ENCODE measurements at regions not wholly inside any gene's neighbourhood (a gene's known extent, or its start where the extent isn't known, plus 50 kb on each side); places are given as distances from the start of the nearest gene placed in this dataset.

DNA sequence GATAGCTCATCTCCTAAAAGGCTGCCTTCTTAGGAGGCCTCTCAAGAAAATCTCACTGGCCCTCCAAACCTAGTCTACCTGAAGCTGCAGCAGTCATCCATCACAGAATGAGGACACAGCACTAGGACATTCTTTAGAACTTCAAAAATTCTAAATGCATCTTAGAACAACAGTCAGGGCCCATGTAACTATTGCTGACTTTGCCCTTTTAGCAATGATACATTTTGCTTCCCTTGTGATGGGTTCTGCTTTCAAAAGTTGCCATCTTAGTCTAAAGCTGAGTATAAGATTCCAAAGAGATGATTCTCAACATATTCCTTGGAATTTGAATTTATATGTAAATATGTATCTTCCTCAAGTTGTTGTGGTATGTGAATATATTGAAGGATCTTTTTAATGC lies 793.0 kb downstream of the RAB28 start:
- Histone ChIP-seq H2BK20ac (ENCODE audit: low read length) (no peak overlapping the region), H3K79me2 (ENCODE audit: control insufficient read depth in 1 of 2, insufficient read depth in 2 of 2, low read length in 2 of 2) (no peaks in the 10 kb centered on the region), H3K9me3 (ENCODE audit: insufficient read depth in 2 of 2, low read depth in 1 of 2, low read length in 1 of 2) (no peaks in the 10 kb centered on the region), H3K4ac (replicated peaks; ENCODE audit: insufficient read length, low read depth, low read length) (no peak overlapping the region), H3K36me3 (ENCODE audit: control insufficient read depth in 2 of 4, insufficient read depth in 4 of 4, low read length in 3 of 4) (no peaks in the 10 kb centered on the region), H2AFZ (ENCODE audit: low read length) (no peak overlapping the region), H2BK120ac (replicated peaks; ENCODE audit: low read depth, low read length) (no peak overlapping the region), H3K79me1 (ENCODE audit: low read depth, low read length) (no peaks in the 10 kb centered on the region), H2BK15ac (ENCODE audit: low read length) (no peak overlapping the region), H3K27me3 (replicated peaks in 1 of 4; ENCODE audit: control insufficient read depth in 3 of 4, extremely low read depth in 1 of 4, insufficient read depth in 3 of 4, low read length in 3 of 4) (no peaks in the 10 kb centered on the region), H3K4me1 (replicated peaks in 1 of 4; ENCODE audit: control insufficient read depth in 3 of 4, insufficient read depth in 4 of 4, low read length in 3 of 4) (no peaks in the 10 kb centered on the region), H3K23ac (ENCODE audit: insufficient read length) (no peak overlapping the region), H4K8ac (ENCODE audit: extremely low read depth, insufficient read depth, low read length) (no peak overlapping the region), H4K20me1 (replicated peaks in 1 of 2; ENCODE audit: control insufficient read depth in 1 of 2, insufficient read depth in 2 of 2, low read length in 2 of 2) (no peaks in the 10 kb centered on the region), H3K4me2 (ENCODE audit: insufficient read depth in 1 of 2, low read depth in 2 of 2, low read length in 2 of 2) (no peak overlapping the region), H3K56ac (replicated peaks; ENCODE audit: insufficient read length, low read depth, low read length) (no peak overlapping the region), H3K23me2 (ENCODE audit: low read depth, low read length) (no peaks in the 10 kb centered on the region), H2BK12ac (ENCODE audit: low read depth, low read length) (no peak overlapping the region), H3K4me3 (ENCODE audit: extremely low read depth in 1 of 4, insufficient read depth in 2 of 4, low read depth in 3 of 4, low read length in 4 of 4) (no peak overlapping the region), H4K91ac (replicated peaks; ENCODE audit: insufficient read length, low read length) (no peak overlapping the region), H3K9ac (replicated peaks in 1 of 4; ENCODE audit: extremely low read depth in 1 of 4, low read depth in 3 of 4, low read length in 3 of 4) (no peak overlapping the region), H3K27ac (ENCODE audit: low read depth, low read length) (no peak overlapping the region), H3K14ac (ENCODE audit: insufficient read length) (no peak overlapping the region), H4K5ac (ENCODE audit: insufficient read length, low read depth, low read length) (no peak overlapping the region), H2AK5ac (ENCODE audit: low read depth, low read length) (no peak overlapping the region), H2BK5ac (ENCODE audit: low read depth, low read length) (no peak overlapping the region), H3K18ac (ENCODE audit: extremely low read depth, low read length) (no peak overlapping the region)
- POLR2A ChIA-PET (ENCODE audit: partially characterized antibody) = no interaction called here
- FAIRE-seq = no peak
- no peak for DNase-seq (ENCODE audit: low read depth in 1 of 2, low spot score in 2 of 2)
- CTCF ChIA-PET (ENCODE audit: partially characterized antibody) = interaction anchor here (0.7 kb wide), 1 partner anchor 1591 kb away, joined by 3 read pairs; no protein-coding TSS in a partner anchor
- TF ChIP-seq GABPA (IDR thresholded peaks at IDR 0.05; ENCODE audit: borderline replicate concordance, insufficient read depth, low read length) (no peak), RNF2 (IDR thresholded peaks at IDR 0.05; ENCODE audit: borderline replicate concordance, low read depth, low read length, missing control alignments, poor library complexity, severe bottlenecking) (no peak), ASH2L (IDR thresholded peaks at IDR 0.05; ENCODE audit: low read length) (no peak), EP300 (IDR thresholded peaks at IDR 0.05; ENCODE audit: borderline replicate concordance in 1 of 2, low read depth in 2 of 2, low read length in 2 of 2) (no peak), CTCF (IDR thresholded peaks at IDR 0.05; ENCODE audit: control extremely low read depth in 1 of 3, insufficient read depth in 1 of 3, low read depth in 1 of 3, low read length in 3 of 3) (no peak), TBP (IDR thresholded peaks at IDR 0.05; ENCODE audit: low read depth, low read length) (no peak), CBX8 (IDR thresholded peaks at IDR 0.05; ENCODE audit: borderline replicate concordance, low read depth, low read length) (no peak), EGR1 (IDR thresholded peaks at IDR 0.05; ENCODE audit: borderline replicate concordance, low read depth, low read length) (no peak), SAP30 (IDR thresholded peaks at IDR 0.05; ENCODE audit: insufficient read depth, insufficient replicate concordance, low read length) (no peak)
- TF ChIP-seq, protein P1, sequence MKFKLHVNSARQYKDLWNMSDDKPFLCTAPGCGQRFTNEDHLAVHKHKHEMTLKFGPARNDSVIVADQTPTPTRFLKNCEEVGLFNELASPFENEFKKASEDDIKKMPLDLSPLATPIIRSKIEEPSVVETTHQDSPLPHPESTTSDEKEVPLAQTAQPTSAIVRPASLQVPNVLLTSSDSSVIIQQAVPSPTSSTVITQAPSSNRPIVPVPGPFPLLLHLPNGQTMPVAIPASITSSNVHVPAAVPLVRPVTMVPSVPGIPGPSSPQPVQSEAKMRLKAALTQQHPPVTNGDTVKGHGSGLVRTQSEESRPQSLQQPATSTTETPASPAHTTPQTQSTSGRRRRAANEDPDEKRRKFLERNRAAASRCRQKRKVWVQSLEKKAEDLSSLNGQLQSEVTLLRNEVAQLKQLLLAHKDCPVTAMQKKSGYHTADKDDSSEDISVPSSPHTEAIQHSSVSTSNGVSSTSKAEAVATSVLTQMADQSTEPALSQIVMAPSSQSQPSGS (IDR thresholded peaks at IDR 0.05; ENCODE audit: low read length) = no peak
